ENCODE measurements at regions not wholly inside any gene's neighbourhood (a gene's known extent, or its start where the extent isn't known, plus 50 kb on each side); places are given as distances from the start of the nearest gene placed in this dataset.
A peak's percentile ranks its signal among the peaks of the same experiment; 100 is the strongest.

GRCh38 chr1:21349693-21350092, 59.4 kb upstream of the ECE1 start:
- peaks cover 0 to 6% (median 5%) of the 10 kb centered on the region in 4 experiments; a peak in 4 of 7 replicates for H3K27me3 ChIP-seq (replicated peaks in 1 of 4; ENCODE audit: control insufficient read depth in 3 of 4, extremely low read depth in 1 of 4, insufficient read depth in 3 of 4, low read length in 3 of 4)
- no peak overlapping the region for H3K56ac ChIP-seq (replicated peaks; ENCODE audit: insufficient read length, low read depth, low read length)
- H2BK5ac ChIP-seq (ENCODE audit: low read depth, low read length): no peak overlapping the region; the same call in 1 of the 2 replicates
- no peak overlapping the region for H4K91ac ChIP-seq (replicated peaks; ENCODE audit: insufficient read length, low read length)
- H3K27ac ChIP-seq (ENCODE audit: low read depth, low read length): no peak overlapping the region
- H3K4ac ChIP-seq (replicated peaks; ENCODE audit: insufficient read length, low read depth, low read length): no peak overlapping the region
- H2BK12ac ChIP-seq (ENCODE audit: low read depth, low read length): no peak overlapping the region
- H2BK120ac ChIP-seq (replicated peaks; ENCODE audit: low read depth, low read length): no peak overlapping the region
- H3K18ac ChIP-seq (ENCODE audit: extremely low read depth, low read length): no peak overlapping the region; the same call in 1 of the 2 replicates
- no peak overlapping the region for H4K5ac ChIP-seq (ENCODE audit: insufficient read length, low read depth, low read length)
- H2BK15ac ChIP-seq (ENCODE audit: low read length): no peak overlapping the region
- no peak overlapping the region for H3K4me2 ChIP-seq (ENCODE audit: insufficient read depth in 1 of 2, low read depth in 2 of 2, low read length in 2 of 2)
- H4K20me1 ChIP-seq (replicated peaks in 1 of 2; ENCODE audit: control insufficient read depth in 1 of 2, insufficient read depth in 2 of 2, low read length in 2 of 2): peaks cover 0 to 4% of the 10 kb centered on the region in 2 experiments
- H3K79me2 ChIP-seq (ENCODE audit: control insufficient read depth in 1 of 2, insufficient read depth in 2 of 2, low read length in 2 of 2): no peaks in the 10 kb centered on the region
- H3K23me2 ChIP-seq (ENCODE audit: low read depth, low read length): peaks cover 14% of the 10 kb centered on the region
- TF ChIP-seq BACH1 (IDR thresholded peaks at IDR 0.05; ENCODE audit: low read length) (no peak), GTF2F1 (IDR thresholded peaks at IDR 0.05; ENCODE audit: borderline replicate concordance, low read depth, low read length) (no peak), JUND (IDR thresholded peaks at IDR 0.05; ENCODE audit: low read length) (no peak), CBX5 (IDR thresholded peaks at IDR 0.05; ENCODE audit: low read depth, low read length) (no peak), YY1 (IDR thresholded peaks at IDR 0.05; ENCODE audit: low read depth, low read length) (0 out of 2 replicates have a peak, but pooled peaks have one; percentile 49)
- H3K79me1 ChIP-seq (ENCODE audit: low read depth, low read length): no peaks in the 10 kb centered on the region
- H3K36me3 ChIP-seq (ENCODE audit: control insufficient read depth in 2 of 4, insufficient read depth in 4 of 4, low read length in 3 of 4): no peaks in the 10 kb centered on the region
- FAIRE-seq (no peak), DNase-seq (ENCODE audit: low read depth in 1 of 2, low spot score in 2 of 2) (no peak)
- H2AK5ac ChIP-seq (ENCODE audit: low read depth, low read length): no peak overlapping the region
- no peak overlapping the region for H3K4me3 ChIP-seq (ENCODE audit: extremely low read depth in 1 of 4, insufficient read depth in 2 of 4, low read depth in 3 of 4, low read length in 4 of 4)
- CTCF ChIA-PET (ENCODE audit: partially characterized antibody): interaction anchor here (1.2 to 13.3 kb wide), 5 partner anchors 12 to 95 kb away, joined by 4 to 123 read pairs (median 9); no protein-coding TSS in a partner anchor
- POLR2A ChIA-PET (ENCODE audit: partially characterized antibody): no interaction called here
- no peak overlapping the region for H3K9ac ChIP-seq (replicated peaks in 1 of 4; ENCODE audit: extremely low read depth in 1 of 4, low read depth in 3 of 4, low read length in 3 of 4)
- no peak overlapping the region for H4K8ac ChIP-seq (ENCODE audit: extremely low read depth, insufficient read depth, low read length)
- no peak overlapping the region for H3K14ac ChIP-seq (ENCODE audit: insufficient read length)
- WGBS, 2 experiments (ENCODE audit: extremely low coverage in 1 of 2, insufficient coverage in 1 of 2, insufficient read length in 1 of 2, insufficient replicate concordance in 2 of 2, low coverage in 1 of 2, low lambda C conversion rate in 2 of 2, missing lambda C conversion rate in 1 of 2): 96% methylated on average over 3 of the region's 3 CpGs; no CpG with 5 or more reads in 1 of the 2 experiments
- no peak overlapping the region for H3K23ac ChIP-seq (ENCODE audit: insufficient read length)
- no peak overlapping the region for H2AFZ ChIP-seq (ENCODE audit: low read length)
- peaks cover 2 to 6% (median 4%) of the 10 kb centered on the region in 4 experiments; a peak in 6 of 7 replicates for H3K4me1 ChIP-seq (replicated peaks in 1 of 4; ENCODE audit: control insufficient read depth in 3 of 4, insufficient read depth in 4 of 4, low read length in 3 of 4)
- H2BK20ac ChIP-seq (ENCODE audit: low read length): no peak overlapping the region
- H3K9me3 ChIP-seq (ENCODE audit: insufficient read depth in 2 of 2, low read depth in 1 of 2, low read length in 1 of 2): no peaks in the 10 kb centered on the region

Measured in H1 (cell line).